Cardiac fibroblast (primary cell): ENCODE measurements at regions not wholly inside any gene's neighbourhood (a gene's known extent, or its start where the extent isn't known, plus 50 kb on each side); places are given as distances from the start of the nearest gene placed in this dataset.

Source experiments
- DNase-seq, 2 donors: peaks; one replicate each; pipeline versions ENCODE4 v3.0.0 to v3.0.0-alpha.2; 2010; ENCODE audit warnings: low read depth in 2 of 2
- H3K4me3 ChIP-seq, 2 donors: replicated peaks in 1 of 2; 1 replicate in 1 of 2; 2 replicates in 1 of 2; pipeline ENCODE4 v1.5.1; 2011; ENCODE audit warnings: low read depth in 2 of 2, low read length in 2 of 2, mild to moderate bottlenecking in 2 of 2, moderate library complexity in 1 of 2
- TF ChIP-seq, protein P1 (sequence below): IDR thresholded peaks from one replicate; pipeline ENCODE4 v1.5.1; 2011; ENCODE audit warnings: low read depth, mild to moderate bottlenecking, low read length, inconsistent platforms

DNA sequence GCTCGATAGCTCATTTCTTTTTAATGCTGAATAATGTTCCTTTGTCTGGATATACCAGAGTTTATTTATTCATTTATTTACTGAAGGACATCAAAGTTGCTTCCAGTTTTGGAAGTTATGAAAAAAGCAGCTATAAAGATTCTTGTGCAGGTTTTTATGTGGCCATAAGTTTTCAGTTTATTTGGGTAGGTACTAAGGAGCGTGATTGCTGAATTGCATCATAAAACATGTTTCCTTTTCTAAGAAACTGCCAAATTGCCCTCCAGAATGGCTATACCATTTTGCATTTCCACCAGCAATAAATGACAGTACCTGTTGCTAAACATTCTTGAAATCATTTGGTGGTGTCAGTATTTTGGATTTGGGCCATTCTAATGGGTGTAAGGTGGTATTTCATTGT, 1067.7 kb upstream of the SPRY2 start:
- no peak overlapping the region for H3K4me3 ChIP-seq
- TF ChIP-seq, protein P1, sequence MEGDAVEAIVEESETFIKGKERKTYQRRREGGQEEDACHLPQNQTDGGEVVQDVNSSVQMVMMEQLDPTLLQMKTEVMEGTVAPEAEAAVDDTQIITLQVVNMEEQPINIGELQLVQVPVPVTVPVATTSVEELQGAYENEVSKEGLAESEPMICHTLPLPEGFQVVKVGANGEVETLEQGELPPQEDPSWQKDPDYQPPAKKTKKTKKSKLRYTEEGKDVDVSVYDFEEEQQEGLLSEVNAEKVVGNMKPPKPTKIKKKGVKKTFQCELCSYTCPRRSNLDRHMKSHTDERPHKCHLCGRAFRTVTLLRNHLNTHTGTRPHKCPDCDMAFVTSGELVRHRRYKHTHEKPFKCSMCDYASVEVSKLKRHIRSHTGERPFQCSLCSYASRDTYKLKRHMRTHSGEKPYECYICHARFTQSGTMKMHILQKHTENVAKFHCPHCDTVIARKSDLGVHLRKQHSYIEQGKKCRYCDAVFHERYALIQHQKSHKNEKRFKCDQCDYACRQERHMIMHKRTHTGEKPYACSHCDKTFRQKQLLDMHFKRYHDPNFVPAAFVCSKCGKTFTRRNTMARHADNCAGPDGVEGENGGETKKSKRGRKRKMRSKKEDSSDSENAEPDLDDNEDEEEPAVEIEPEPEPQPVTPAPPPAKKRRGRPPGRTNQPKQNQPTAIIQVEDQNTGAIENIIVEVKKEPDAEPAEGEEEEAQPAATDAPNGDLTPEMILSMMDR: no peak
- DNase-seq: no peak

DNA sequence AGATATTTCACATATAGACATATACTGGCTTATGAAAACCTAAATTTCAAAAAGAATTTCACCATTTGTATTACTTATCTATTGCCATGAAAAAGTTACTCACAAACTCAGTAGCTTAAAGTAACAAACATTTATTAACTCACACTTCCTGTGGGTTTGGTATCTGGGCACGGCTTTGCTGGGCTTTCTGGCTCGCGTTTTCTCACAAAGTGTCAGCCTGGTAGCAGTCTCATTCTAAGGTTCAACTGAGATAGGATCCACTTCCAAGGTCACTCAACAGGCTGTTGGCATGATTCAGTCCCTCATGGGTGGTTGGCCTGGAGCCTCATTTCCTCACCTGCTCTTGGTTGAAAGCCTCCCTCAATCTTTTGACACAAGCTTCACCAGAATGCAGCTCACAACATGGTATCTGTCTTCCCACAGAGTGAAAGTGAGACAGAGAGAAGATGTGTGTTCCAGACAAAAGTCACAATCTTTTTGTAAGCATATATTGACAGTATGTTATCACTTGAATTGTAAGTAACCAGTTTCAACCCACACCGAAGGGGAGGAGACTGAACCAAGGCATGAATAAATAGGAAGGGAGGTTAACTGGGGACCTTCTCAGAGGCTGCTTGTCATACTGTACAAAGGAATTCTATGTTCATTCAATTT, 1065.8 kb upstream of the SPRY2 start:
- DNase-seq: no peak
- H3K4me3 ChIP-seq: no peak overlapping the region
- TF ChIP-seq, protein P1: no peak

DNA sequence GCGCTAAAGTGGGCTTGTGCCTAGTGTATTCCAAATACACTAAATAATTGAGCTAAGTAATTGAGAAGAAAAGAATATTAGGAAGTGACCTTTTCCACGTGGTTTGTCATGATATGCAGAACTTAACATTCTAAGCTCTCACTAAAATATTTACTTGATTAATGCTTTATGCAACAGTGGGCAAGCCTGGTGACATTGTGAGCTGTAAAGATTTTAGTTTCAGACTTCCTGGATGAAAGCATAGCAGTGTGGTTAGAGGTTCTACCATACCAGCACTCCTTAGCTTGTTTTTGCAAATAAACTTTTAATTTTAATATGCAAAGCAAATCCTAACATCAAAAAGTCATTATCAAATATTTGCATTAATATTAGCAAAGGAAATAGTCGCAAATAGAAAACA, 1065.1 kb upstream of the SPRY2 start:
- H3K4me3 ChIP-seq: no peak overlapping the region
- TF ChIP-seq, protein P1: no peak
- no peak for DNase-seq

DNA sequence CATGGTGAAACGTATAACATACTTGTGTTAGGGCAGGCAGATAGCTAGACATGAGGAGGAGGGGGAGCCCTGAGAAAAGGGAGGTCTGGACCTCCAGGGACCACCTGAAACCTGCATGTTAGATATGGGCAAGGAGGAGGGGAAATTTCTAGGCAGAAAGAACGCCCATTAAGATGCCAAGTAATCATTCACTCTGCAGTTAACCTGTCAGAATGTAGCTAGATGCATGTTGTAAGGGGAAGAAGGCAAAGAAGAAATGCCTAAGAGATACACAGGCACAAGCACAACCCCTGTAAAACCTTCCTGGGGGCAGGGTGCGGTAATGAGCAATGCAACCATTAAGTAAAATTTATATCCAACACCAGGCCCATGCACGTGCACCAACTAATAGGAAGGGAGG, 1055.3 kb upstream of the SPRY2 start:
- no peak overlapping the region for H3K4me3 ChIP-seq
- TF ChIP-seq, protein P1: no peak
- no peak for DNase-seq

DNA sequence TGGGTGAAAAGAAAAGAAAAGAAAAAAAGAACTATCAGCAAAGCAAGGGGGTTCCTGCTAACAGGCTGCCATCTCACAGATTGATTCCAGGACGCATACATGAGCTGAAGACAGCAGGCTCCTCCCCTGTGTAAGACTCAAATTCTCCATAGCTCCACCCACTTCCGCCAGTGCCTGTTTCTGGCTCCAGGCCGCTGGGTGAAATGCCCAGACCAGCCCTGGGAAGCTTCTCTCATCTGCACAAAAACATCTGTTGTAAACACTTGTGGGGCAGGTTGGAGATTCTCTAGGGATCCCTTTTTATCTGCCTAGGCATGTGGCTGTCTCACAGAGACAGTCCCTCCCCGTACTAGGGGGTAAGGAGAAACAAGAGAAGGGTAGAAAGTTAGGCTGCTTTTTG, 1054.4 kb upstream of the SPRY2 start:
- no peak for DNase-seq
- TF ChIP-seq, protein P1: no peak
- no peak overlapping the region for H3K4me3 ChIP-seq

DNA sequence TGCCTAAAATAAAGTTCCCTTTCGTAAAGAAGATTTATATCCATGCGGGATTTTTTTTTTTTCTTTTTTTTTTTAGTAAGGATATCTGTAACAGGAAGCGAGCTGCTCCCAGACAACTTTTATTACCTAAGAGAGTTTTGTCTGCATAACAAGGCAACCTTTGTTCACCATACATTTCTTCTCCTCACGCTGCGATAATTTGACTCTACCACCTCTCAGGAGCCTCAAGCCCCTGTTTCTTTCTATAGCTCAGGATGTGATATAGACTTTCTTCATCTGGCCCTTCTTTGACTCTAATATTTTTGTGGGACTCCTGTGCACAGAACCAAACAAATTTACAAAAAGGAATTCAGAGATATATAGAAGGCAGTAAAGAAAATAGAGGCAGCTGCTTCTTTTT, 1053.7 kb upstream of the SPRY2 start:
- no peak overlapping the region for H3K4me3 ChIP-seq
- no peak for DNase-seq
- TF ChIP-seq, protein P1: no peak

DNA sequence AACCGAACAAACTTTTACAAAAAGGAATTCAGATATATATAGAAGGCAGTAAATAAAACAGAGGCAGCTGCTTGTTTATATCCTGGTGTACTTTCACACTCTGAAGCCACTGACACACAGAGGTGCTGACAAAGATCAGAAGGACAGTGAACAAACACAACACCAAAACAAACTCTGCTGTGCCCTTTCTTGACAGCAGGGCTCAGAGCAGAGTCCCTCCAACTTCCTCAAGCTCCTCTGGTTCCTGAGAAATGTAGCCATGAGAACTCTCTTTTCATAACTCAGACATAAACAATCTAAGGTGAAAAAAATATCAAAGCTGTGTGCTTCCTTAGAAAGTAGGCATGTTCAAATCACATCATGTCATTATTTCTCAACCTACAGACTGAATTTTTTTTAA, 1052.8 kb upstream of the SPRY2 start:
- TF ChIP-seq, protein P1: no peak
- DNase-seq: no peak
- no peak overlapping the region for H3K4me3 ChIP-seq
